Gastroesophageal sphincter (tissue), 4 donors: ENCODE measurements at regions not wholly inside any gene's neighbourhood (a gene's known extent, or its start where the extent isn't known, plus 50 kb on each side); places are given as distances from the start of the nearest gene placed in this dataset.
A peak's percentile ranks its signal among the peaks of the same experiment; 100 is the strongest.

ENCODE experiments used
- ATAC-seq: fragments of 150-250 bp; one replicate; pipeline ENCODE4 v1.9.1; 2016; ENCODE audit warnings: mild to moderate bottlenecking, moderate library complexity
- H3K27ac ChIP-seq, 4 donors: fragments of 200-600 bp; sonication (generic) in 3 of 4; 1 replicate in 3 of 4; 2 replicates in 1 of 4; pipeline ENCODE4 v1.5.1; 2016 to 2019
- H3K27me3 ChIP-seq: fragments of 200-600 bp; sonication (generic); one replicate; pipeline ENCODE4 v1.5.1; 2019
- H3K36me3 ChIP-seq, 2 donors: fragments of 200-600 bp; sonication (generic); one replicate each; pipeline ENCODE4 v1.5.1; 2019; ENCODE audit warnings: control low read depth in 1 of 2
- H3K4me1 ChIP-seq, 3 donors: fragments of 200-600 bp; sonication (generic); 1 replicate in 2 of 3; 2 replicates in 1 of 3; pipeline ENCODE4 v1.5.1; 2016 to 2019; ENCODE audit warnings: control low read depth in 2 of 3
- H3K4me3 ChIP-seq, 2 donors: fragments of 200-600 bp; sonication (generic); one replicate each; pipeline ENCODE4 v1.5.1; 2019; ENCODE audit warnings: mild to moderate bottlenecking in 1 of 2, moderate library complexity in 1 of 2
- H3K9me3 ChIP-seq, 3 donors: fragments of 200-600 bp; sonication (generic); one replicate each; pipeline ENCODE4 v1.5.1; 2017 to 2019; ENCODE audit warnings: control low read depth in 2 of 3
- CTCF ChIP-seq, 4 experiments: fragments of 200-600 bp in 2 of 4; fragments of 450-650 bp in 2 of 4; sonication (generic) in 1 of 4; IDR thresholded peaks; one replicate each; pipeline ENCODE4 v1.5.1; 2017 to 2019; ENCODE audit warnings: antibody characterized with exemption in 4 of 4, mild to moderate bottlenecking in 2 of 4, moderate library complexity in 2 of 4
- EP300 ChIP-seq: sonication (generic); formaldehyde crosslinking; IDR thresholded peaks from one replicate; pipeline ENCODE4 v1.6.1; 2017; ENCODE audit warnings: antibody characterized with exemption, mild to moderate bottlenecking
- POLR2A ChIP-seq, 2 donors: fragments of 450-650 bp; IDR thresholded peaks; one replicate each; pipeline ENCODE4 v1.6.1; 2017; ENCODE audit warnings: antibody characterized with exemption in 2 of 2, mild to moderate bottlenecking in 2 of 2, moderate library complexity in 1 of 2
- POLR2AphosphoS5 ChIP-seq: sonication (generic); formaldehyde crosslinking; IDR thresholded peaks from one replicate; pipeline ENCODE4 v1.6.1; 2017; ENCODE audit warnings: antibody characterized with exemption
- WGBS, 2 donors: methylation state at CpG; one replicate each; pipeline ENCODE4 v1.1.5; 2018; ENCODE audit warnings: low coverage in 1 of 2; 5-methylcytosine and 5-hydroxymethylcytosine counted together

- TF ChIP-seq CTCF (IDR thresholded peaks at IDR 0.05) (no peak), POLR2AphosphoS5 (peak; percentile 29)
- peaks cover 5 to 80% (median 20%) of the 10 kb centered on the region in 3 donors for H3K4me1 ChIP-seq
- H3K27ac ChIP-seq, result peak overlapping the region; percentile 85 to 94 (median 90)
- H3K4me3 ChIP-seq, result peak overlapping the region; percentile 17 to 51
- no peaks in the 10 kb centered on the region for H3K27me3 ChIP-seq
- peak; percentile 61 for ATAC-seq
- 10 to 15% methylated on average over 4 to 6 of the region's 6 CpGs for WGBS, 2 donors
- H3K9me3 ChIP-seq, result no peaks in the 10 kb centered on the region
- no peaks in the 10 kb centered on the region for H3K36me3 ChIP-seq
These were observed 220.8 kb upstream of the CELF2 start for GRCh38 chr10:10796774-10797415.

DNA sequence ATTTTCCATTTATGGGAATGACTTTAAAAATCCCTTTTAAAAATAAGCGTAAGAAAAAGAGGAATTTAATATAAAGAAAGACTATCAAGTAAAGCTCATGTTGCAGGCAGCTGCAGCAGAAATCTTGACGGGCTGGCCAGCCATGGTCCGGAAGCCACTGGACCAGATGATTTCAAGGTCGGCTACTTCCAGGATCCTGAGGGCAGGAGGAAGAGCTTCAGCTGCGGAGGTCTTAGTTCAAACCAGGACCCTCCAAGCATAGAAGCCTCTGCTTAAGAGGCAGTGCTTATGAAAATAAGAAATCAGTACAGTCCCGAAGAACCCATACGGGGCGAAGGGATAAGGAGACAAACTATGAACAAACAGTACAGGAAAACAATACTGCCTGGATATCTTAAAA is 220.2 kb upstream of the CELF2 start:
- Histone ChIP-seq H3K9me3 (no peaks in the 10 kb centered on the region), H3K4me3 (peak overlapping the region; percentile 17 to 51), H3K36me3 (no peaks in the 10 kb centered on the region), H3K27ac (peak overlapping the region; percentile 85 to 94 (median 90)), H3K4me1 (peaks cover 0 to 77% (median 17%) of the 10 kb centered on the region in 3 donors), H3K27me3 (no peaks in the 10 kb centered on the region)
- TF ChIP-seq POLR2A (IDR thresholded peaks at IDR 0.05), result no peak
- no peak for TF ChIP-seq CTCF (IDR thresholded peaks at IDR 0.05)
- TF ChIP-seq POLR2AphosphoS5, result no peak
- TF ChIP-seq EP300, result no peak
- ATAC-seq, result no peak
- 11 to 14% methylated on average over 7 to 8 of the region's 8 CpGs for WGBS, 2 donors

DNA sequence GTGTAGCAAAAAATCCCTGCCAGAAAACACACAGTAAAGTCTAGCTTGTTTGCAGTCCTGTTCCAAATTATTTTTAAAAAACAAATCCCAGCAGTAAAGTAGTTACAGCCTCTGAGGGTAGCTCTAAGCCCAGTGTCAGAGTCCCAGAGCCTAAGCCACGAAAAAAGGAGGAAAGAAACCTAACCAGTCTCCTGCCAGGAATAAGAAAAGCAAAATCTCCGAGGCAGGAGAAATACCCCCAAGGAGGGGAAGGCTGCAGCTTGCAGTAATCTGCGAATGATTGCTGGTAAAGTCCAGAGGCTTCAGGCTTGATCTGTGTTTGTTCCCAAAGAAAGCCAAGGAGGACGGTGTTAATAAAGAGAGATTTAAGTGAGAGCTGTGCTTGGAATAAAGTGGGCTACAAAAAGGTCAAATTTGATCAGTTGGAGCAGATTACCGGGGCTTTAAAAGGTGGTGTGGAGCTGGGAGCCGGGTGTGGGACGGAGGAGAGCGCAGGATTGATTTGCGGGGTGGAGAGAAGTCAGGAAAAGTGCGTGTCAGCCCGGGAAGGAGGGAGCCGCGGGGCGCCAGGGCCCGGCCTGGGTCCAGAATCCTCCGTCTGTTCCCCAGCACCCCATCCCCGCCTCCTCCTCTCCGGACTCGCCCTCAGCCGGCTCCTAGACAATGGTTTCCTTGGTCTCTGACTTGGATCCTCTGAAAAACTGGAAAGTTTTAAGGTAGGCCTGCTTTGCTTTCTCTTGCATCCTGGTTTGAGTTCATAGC is 219.4 kb upstream of the CELF2 start:
- Histone ChIP-seq H3K27ac (peak overlapping the region; percentile 85 to 94 (median 90)), H3K4me1 (peaks cover 2 to 78% (median 17%) of the 10 kb centered on the region in 3 donors), H3K36me3 (no peaks in the 10 kb centered on the region), H3K4me3 (peak overlapping the region; percentile 17 to 51), H3K9me3 (no peaks in the 10 kb centered on the region), H3K27me3 (no peaks in the 10 kb centered on the region)
- ATAC-seq, result peak; percentile 36
- 13 to 16% methylated on average over 17 to 20 of the region's 20 CpGs for WGBS, 2 donors
- TF ChIP-seq CTCF (IDR thresholded peaks at IDR 0.05), result no peak
- peak; percentile 2 for TF ChIP-seq POLR2AphosphoS5
- TF ChIP-seq EP300, result no peak
- peak; percentile 22 to 32 for TF ChIP-seq POLR2A (IDR thresholded peaks at IDR 0.05)

DNA sequence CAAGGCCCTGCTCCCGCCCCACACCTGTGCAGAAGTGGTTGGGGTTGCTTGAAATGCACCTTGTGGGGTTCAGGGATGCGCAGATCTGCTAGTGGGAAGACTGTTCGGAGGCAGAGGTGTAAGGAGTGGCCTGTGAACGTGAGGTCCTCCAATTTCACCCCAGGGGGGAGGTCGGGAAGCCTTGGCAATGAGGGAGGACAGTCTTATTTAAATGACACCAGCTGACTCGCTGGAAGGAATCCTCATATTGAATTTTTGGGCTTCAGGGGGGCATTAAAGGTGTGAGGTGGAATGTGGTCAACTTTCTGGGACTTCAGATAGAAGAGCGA is 218.8 kb upstream of the CELF2 start:
- H3K9me3 ChIP-seq, result no peaks in the 10 kb centered on the region
- peaks cover 2 to 83% (median 17%) of the 10 kb centered on the region in 3 donors for H3K4me1 ChIP-seq
- H3K27ac ChIP-seq, result peak overlapping the region; percentile 85 to 94 (median 90)
- no peaks in the 10 kb centered on the region for H3K36me3 ChIP-seq
- ATAC-seq, result no peak
- no peaks in the 10 kb centered on the region for H3K27me3 ChIP-seq
- 38 to 50% methylated on average over 4 of the region's 7 CpGs for WGBS, 2 donors
- H3K4me3 ChIP-seq, result peak overlapping the region; percentile 17 to 51
- no peak for TF ChIP-seq EP300

- TF ChIP-seq EP300 (no peak), CTCF (IDR thresholded peaks at IDR 0.05) (no peak), POLR2AphosphoS5 (no peak), POLR2A (IDR thresholded peaks at IDR 0.05) (no peak)
- Histone ChIP-seq H3K4me1 (peaks cover 9 to 91% (median 14%) of the 10 kb centered on the region in 3 donors), H3K27me3 (no peaks in the 10 kb centered on the region), H3K9me3 (no peaks in the 10 kb centered on the region), H3K27ac (peak overlapping the region; percentile 41 to 92 (median 73)), H3K4me3 (no peak overlapping the region), H3K36me3 (no peaks in the 10 kb centered on the region)
- no peak for ATAC-seq
- 57 to 62% methylated on average over 3 of the region's 3 CpGs for WGBS, 2 donors
These were observed 216.7 kb upstream of the CELF2 start for GRCh38 chr10:10800961-10801360.
